HCT116 (cell line): ENCODE measurements at regions not wholly inside any gene's neighbourhood (a gene's known extent, or its start where the extent isn't known, plus 50 kb on each side); places are given as distances from the start of the nearest gene placed in this dataset.

ENCODE experiments used
- ATAC-seq: fragments of 200-7000 bp; cut with Tn5 transposase; 2 replicates; pipeline ENCODE4 v1.9.1; 2020; ENCODE audit warnings: mild to moderate bottlenecking, moderate library complexity
- BruUV-seq: library from RNA; stranded (reverse); fragments of 400-500 nt; replicated peaks from 2 replicates; lab custom pipeline; 2021; lab: Mats Ljungman, UMichigan
- CTCF ChIA-PET: fragments of 300-600 bp; sonication (Branson Sonifier 250); formaldehyde crosslinking; loops from one replicate; lab custom pipeline; 2021; ENCODE audit warnings: antibody characterized with exemption; lab: Charles Lee
- POLR2A ChIA-PET: fragments of 300-600, 350-600 bp; sonication (Branson Sonifier 250); formaldehyde crosslinking; loops from one replicate; lab custom pipeline; 2021; ENCODE audit warnings: antibody characterized with exemption; lab: Charles Lee
- RAD21 ChIA-PET, 2 experiments: fragments of 300-600 bp; sonication (Branson Sonifier 250); formaldehyde crosslinking; loops; one replicate each; lab custom pipeline; 2023; ENCODE audit warnings: low total read pairs in 2 of 2; ENCODE audit not compliant: uncharacterized antibody in 2 of 2, unreplicated experiment in 2 of 2, low non-redundant PET in 1 of 2; lab: Charles Lee
- DNase-seq: peaks from one replicate; pipeline ENCODE4 v3.0.0-alpha.2; 2010; ENCODE audit warnings: low read depth, low spot score
- H2AFZ ChIP-seq: fragments of 200-600 bp; shearing (Covaris generic), sonication (generic); 2 replicates; pipeline ENCODE4 v1.6.1; 2017; ENCODE audit warnings: low read depth, mixed run types, mixed read lengths, antibody characterized with exemption, low read length; ENCODE audit not compliant: poor library complexity, severe bottlenecking
- H3K27ac ChIP-seq: 2 replicates; pipeline ENCODE4 v1.5.1; 2012; ENCODE audit warnings: low read depth, low read length
- H3K27me3 ChIP-seq: fragments of 200-600 bp; sonication (generic); 2 replicates; pipeline ENCODE4 v1.6.1; 2016; ENCODE audit warnings: mixed run types, low read length, mixed read lengths; ENCODE audit not compliant: insufficient read depth
- H3K36me3 ChIP-seq, 2 experiments: fragments of 200-500 bp in 1 of 2; fragments of 200-600 bp in 1 of 2; sonication (Bioruptor generic) in 1 of 2; sonication (generic) in 1 of 2; 2 replicates each; pipeline versions ENCODE4 v1.5.1 to v1.6.1; 2014 to 2016; ENCODE audit warnings: low read length in 2 of 2, inconsistent platforms in 1 of 2, mixed read lengths in 1 of 2, mixed run types in 1 of 2; ENCODE audit not compliant: insufficient read depth in 2 of 2, control insufficient read depth in 1 of 2
- H3K4me1 ChIP-seq, 2 experiments: fragments of 200-600 bp in 1 of 2; sonication (generic) in 1 of 2; 2 replicates each; pipeline versions ENCODE4 v1.5.1 to v1.6.1; 2012 to 2017; ENCODE audit warnings: low read length in 2 of 2, inconsistent platforms in 1 of 2, mild to moderate bottlenecking in 1 of 2, mixed read lengths in 1 of 2, mixed run types in 1 of 2, moderate library complexity in 1 of 2; ENCODE audit not compliant: insufficient read depth in 2 of 2, control insufficient read depth in 1 of 2
- H3K4me2 ChIP-seq: fragments of 200-600 bp; sonication (generic); 2 replicates; pipeline ENCODE4 v1.6.1; 2017; ENCODE audit warnings: mixed run types, low read length, mixed read lengths
- H3K4me3 ChIP-seq, 2 experiments: fragments of 200-600 bp in 1 of 2; sonication (generic) in 1 of 2; replicated peaks in 1 of 2; 2 replicates each; pipeline ENCODE4 v1.5.1; 2011 to 2016; ENCODE audit warnings: low read length in 2 of 2, control low read depth in 1 of 2, low read depth in 1 of 2, mild to moderate bottlenecking in 1 of 2, mixed read lengths in 1 of 2, mixed run types in 1 of 2
- H3K79me2 ChIP-seq: fragments of 200-600 bp; sonication (generic); 2 replicates; pipeline ENCODE4 v1.6.1; 2017; ENCODE audit warnings: mild to moderate bottlenecking, mixed run types, low read length, moderate library complexity, mixed read lengths; ENCODE audit not compliant: insufficient read depth
- H3K9ac ChIP-seq: fragments of 200-600 bp; sonication (generic); 2 replicates; pipeline ENCODE4 v1.6.1; 2016; ENCODE audit warnings: low read length, mixed read lengths
- H3K9me2 ChIP-seq: fragments of 200-600 bp; sonication (generic), shearing (Covaris generic); 2 replicates; pipeline ENCODE4 v1.6.1; 2017; ENCODE audit warnings: mixed run types, mild to moderate bottlenecking, moderate library complexity; ENCODE audit not compliant: insufficient read depth
- H3K9me3 ChIP-seq, 2 experiments: fragments of 200-500 bp in 1 of 2; fragments of 200-600 bp in 1 of 2; sonication (Bioruptor generic) in 1 of 2; sonication (generic) in 1 of 2; 2 replicates each; pipeline ENCODE4 v1.6.1; 2014 to 2017; ENCODE audit warnings: low read length in 2 of 2, mixed read lengths in 2 of 2, inconsistent platforms in 1 of 2, low read depth in 1 of 2, mild to moderate bottlenecking in 1 of 2, mixed run types in 1 of 2, moderate library complexity in 1 of 2; ENCODE audit not compliant: control insufficient read depth in 1 of 2, insufficient read depth in 1 of 2
- H4K20me1 ChIP-seq: fragments of 200-600 bp; sonication (generic), shearing (Covaris generic); 2 replicates; pipeline ENCODE4 v1.6.1; 2017; ENCODE audit warnings: mixed run types, mild to moderate bottlenecking, moderate library complexity; ENCODE audit not compliant: insufficient read depth
- CEBPB ChIP-seq: IDR thresholded peaks from 2 replicates; pipeline ENCODE4 v1.6.1; 2012; ENCODE audit warnings: low read depth
- EGR1 ChIP-seq: IDR thresholded peaks from 2 replicates; pipeline ENCODE4 v1.6.1; 2012; ENCODE audit warnings: low read depth
- ELF1 ChIP-seq: IDR thresholded peaks from 2 replicates; pipeline ENCODE4 v1.6.1; 2012; ENCODE audit warnings: low read depth, borderline replicate concordance
- EZH2 ChIP-seq: fragments of 200-600 bp; sonication (generic); IDR thresholded peaks from 2 replicates; pipeline ENCODE4 v1.6.1; 2017; ENCODE audit warnings: antibody characterized with exemption, mixed run types
- EZH2phosphoT487 ChIP-seq: fragments of 200-600 bp; IDR thresholded peaks from 2 replicates; pipeline ENCODE4 v1.6.1; 2018; ENCODE audit warnings: antibody characterized with exemption, borderline replicate concordance
- FOSL1 ChIP-seq: IDR thresholded peaks from 2 replicates; pipeline ENCODE4 v1.6.1; 2012; ENCODE audit warnings: low read depth
- POLR2AphosphoS5 ChIP-seq: IDR thresholded peaks from 2 replicates; pipeline ENCODE4 v1.6.1; 2011; ENCODE audit warnings: mild to moderate bottlenecking, low read depth, low read length, moderate library complexity
- SIN3A ChIP-seq: IDR thresholded peaks from 2 replicates; pipeline ENCODE4 v1.6.1; 2012; ENCODE audit warnings: low read depth
- SRF ChIP-seq: IDR thresholded peaks from 2 replicates; pipeline ENCODE4 v1.6.1; 2012; ENCODE audit warnings: low read depth
- TCF7L2 ChIP-seq: IDR thresholded peaks from 2 replicates; pipeline ENCODE4 v1.7.0; 2011; ENCODE audit warnings: borderline replicate concordance, inconsistent platforms; ENCODE audit not compliant: insufficient read depth, insufficient read length; ENCODE audit errors: extremely low read depth
- ZFX ChIP-seq: fragments of 450-650 bp; IDR thresholded peaks from 2 replicates; pipeline ENCODE4 v1.6.1; 2017
- ZNF274 ChIP-seq: fragments of 200-500 bp; sonication (Bioruptor generic); IDR thresholded peaks from 2 replicates; pipeline ENCODE4 v1.6.1; 2014; ENCODE audit warnings: mild to moderate bottlenecking, low read depth, low read length, inconsistent platforms
- intact Hi-C: fragments of 100-400 bp; cut with micrococcal nuclease; formaldehyde crosslinking; loops from 2 replicates; pipeline ENCODE4 v1.10.0; 2022
- TF ChIP-seq, protein P1 (sequence below): IDR thresholded peaks from 2 replicates; pipeline ENCODE4 v1.6.1; 2012
- TF ChIP-seq, protein P2 (sequence below): IDR thresholded peaks from 2 replicates; pipeline ENCODE4 v1.6.1; 2012
- TF ChIP-seq, protein P3 (sequence below), 3 experiments: fragments of 200-600 bp in 1 of 3; sonication (generic) in 1 of 3; IDR thresholded peaks in 2 of 3; conservative IDR thresholded peaks in 1 of 3; 2 replicates each; pipeline ENCODE4 v1.5.1; 2012 to 2017; ENCODE audit warnings: low read depth in 2 of 3, low read length in 2 of 3, antibody characterized with exemption in 1 of 3, borderline replicate concordance in 1 of 3, control low read depth in 1 of 3, mild to moderate bottlenecking in 1 of 3, mixed read lengths in 1 of 3, mixed run types in 1 of 3, moderate library complexity in 1 of 3; ENCODE audit not compliant: insufficient read depth in 1 of 3
- TF ChIP-seq, protein P4 (sequence below): IDR thresholded peaks from 2 replicates; pipeline ENCODE4 v1.6.1; 2012; ENCODE audit warnings: low read depth
- TF ChIP-seq, protein P5 (sequence below): IDR thresholded peaks from 2 replicates; pipeline ENCODE4 v1.6.1; 2011; ENCODE audit warnings: mild to moderate bottlenecking, low read length, moderate library complexity; ENCODE audit not compliant: insufficient replicate concordance; ENCODE audit errors: extremely low read depth

DNA sequence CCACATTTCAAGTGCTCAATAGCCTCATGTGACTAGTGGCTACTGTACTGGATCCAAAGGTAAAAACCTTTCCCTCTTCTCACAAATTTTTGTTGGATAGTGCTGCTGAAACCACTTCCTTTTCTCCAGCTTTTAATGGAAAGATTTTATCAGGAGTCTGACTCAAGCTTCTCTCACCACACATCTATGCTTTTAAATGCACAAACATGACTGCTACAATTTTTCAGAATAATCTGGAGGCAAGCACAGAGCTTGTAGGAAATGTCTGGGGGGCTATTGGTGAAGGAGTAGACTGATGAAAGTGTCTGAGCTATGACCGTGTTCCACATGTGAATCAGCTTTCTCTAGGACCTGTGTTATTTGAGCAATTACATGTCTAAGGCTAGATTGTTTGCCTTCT lies 101.1 kb upstream of the FAT3 start:
- H3K9ac ChIP-seq: no peak overlapping the region
- CTCF ChIA-PET: no interaction called here
- no peak overlapping the region for H3K4me3 ChIP-seq
- TF ChIP-seq, protein P1, sequence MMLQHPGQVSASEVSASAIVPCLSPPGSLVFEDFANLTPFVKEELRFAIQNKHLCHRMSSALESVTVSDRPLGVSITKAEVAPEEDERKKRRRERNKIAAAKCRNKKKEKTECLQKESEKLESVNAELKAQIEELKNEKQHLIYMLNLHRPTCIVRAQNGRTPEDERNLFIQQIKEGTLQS: no peak
- TF ChIP-seq EGR1 (no peak), CEBPB (no peak), TCF7L2 (no peak), EZH2 (no peak), SIN3A (no peak), EZH2phosphoT487 (no peak), POLR2AphosphoS5 (no peak), FOSL1 (no peak), SRF (no peak), ZNF274 (no peak), ZFX (no peak), ELF1 (no peak)
- TF ChIP-seq, protein P2, sequence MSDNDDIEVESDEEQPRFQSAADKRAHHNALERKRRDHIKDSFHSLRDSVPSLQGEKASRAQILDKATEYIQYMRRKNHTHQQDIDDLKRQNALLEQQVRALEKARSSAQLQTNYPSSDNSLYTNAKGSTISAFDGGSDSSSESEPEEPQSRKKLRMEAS: no peak
- TF ChIP-seq, protein P3, sequence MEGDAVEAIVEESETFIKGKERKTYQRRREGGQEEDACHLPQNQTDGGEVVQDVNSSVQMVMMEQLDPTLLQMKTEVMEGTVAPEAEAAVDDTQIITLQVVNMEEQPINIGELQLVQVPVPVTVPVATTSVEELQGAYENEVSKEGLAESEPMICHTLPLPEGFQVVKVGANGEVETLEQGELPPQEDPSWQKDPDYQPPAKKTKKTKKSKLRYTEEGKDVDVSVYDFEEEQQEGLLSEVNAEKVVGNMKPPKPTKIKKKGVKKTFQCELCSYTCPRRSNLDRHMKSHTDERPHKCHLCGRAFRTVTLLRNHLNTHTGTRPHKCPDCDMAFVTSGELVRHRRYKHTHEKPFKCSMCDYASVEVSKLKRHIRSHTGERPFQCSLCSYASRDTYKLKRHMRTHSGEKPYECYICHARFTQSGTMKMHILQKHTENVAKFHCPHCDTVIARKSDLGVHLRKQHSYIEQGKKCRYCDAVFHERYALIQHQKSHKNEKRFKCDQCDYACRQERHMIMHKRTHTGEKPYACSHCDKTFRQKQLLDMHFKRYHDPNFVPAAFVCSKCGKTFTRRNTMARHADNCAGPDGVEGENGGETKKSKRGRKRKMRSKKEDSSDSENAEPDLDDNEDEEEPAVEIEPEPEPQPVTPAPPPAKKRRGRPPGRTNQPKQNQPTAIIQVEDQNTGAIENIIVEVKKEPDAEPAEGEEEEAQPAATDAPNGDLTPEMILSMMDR (IDR thresholded peaks at IDR 0.05 in 2 of 3, conservative IDR thresholded peaks at IDR 0.05 in 1 of 3; ENCODE audit: borderline replicate concordance in 1 of 3, insufficient read depth in 1 of 3, low read depth in 2 of 3, low read length in 2 of 3): no peak
- TF ChIP-seq, protein P4, sequence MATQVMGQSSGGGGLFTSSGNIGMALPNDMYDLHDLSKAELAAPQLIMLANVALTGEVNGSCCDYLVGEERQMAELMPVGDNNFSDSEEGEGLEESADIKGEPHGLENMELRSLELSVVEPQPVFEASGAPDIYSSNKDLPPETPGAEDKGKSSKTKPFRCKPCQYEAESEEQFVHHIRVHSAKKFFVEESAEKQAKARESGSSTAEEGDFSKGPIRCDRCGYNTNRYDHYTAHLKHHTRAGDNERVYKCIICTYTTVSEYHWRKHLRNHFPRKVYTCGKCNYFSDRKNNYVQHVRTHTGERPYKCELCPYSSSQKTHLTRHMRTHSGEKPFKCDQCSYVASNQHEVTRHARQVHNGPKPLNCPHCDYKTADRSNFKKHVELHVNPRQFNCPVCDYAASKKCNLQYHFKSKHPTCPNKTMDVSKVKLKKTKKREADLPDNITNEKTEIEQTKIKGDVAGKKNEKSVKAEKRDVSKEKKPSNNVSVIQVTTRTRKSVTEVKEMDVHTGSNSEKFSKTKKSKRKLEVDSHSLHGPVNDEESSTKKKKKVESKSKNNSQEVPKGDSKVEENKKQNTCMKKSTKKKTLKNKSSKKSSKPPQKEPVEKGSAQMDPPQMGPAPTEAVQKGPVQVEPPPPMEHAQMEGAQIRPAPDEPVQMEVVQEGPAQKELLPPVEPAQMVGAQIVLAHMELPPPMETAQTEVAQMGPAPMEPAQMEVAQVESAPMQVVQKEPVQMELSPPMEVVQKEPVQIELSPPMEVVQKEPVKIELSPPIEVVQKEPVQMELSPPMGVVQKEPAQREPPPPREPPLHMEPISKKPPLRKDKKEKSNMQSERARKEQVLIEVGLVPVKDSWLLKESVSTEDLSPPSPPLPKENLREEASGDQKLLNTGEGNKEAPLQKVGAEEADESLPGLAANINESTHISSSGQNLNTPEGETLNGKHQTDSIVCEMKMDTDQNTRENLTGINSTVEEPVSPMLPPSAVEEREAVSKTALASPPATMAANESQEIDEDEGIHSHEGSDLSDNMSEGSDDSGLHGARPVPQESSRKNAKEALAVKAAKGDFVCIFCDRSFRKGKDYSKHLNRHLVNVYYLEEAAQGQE: no peak
- TF ChIP-seq, protein P5, sequence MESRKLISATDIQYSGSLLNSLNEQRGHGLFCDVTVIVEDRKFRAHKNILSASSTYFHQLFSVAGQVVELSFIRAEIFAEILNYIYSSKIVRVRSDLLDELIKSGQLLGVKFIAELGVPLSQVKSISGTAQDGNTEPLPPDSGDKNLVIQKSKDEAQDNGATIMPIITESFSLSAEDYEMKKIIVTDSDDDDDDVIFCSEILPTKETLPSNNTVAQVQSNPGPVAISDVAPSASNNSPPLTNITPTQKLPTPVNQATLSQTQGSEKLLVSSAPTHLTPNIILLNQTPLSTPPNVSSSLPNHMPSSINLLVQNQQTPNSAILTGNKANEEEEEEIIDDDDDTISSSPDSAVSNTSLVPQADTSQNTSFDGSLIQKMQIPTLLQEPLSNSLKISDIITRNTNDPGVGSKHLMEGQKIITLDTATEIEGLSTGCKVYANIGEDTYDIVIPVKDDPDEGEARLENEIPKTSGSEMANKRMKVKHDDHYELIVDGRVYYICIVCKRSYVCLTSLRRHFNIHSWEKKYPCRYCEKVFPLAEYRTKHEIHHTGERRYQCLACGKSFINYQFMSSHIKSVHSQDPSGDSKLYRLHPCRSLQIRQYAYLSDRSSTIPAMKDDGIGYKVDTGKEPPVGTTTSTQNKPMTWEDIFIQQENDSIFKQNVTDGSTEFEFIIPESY: no peak
- TF ChIP-seq, all 23 proteins: peak for 0
- ATAC-seq: no peak
- H3K9me3 ChIP-seq: peaks cover 14 to 32% of the 10 kb centered on the region in 2 experiments; a peak in 2 of 4 replicates
- no peaks in the 10 kb centered on the region for H3K27me3 ChIP-seq
- H3K79me2 ChIP-seq: no peaks in the 10 kb centered on the region
- no peak overlapping the region for H2AFZ ChIP-seq
- H3K36me3 ChIP-seq: no peaks in the 10 kb centered on the region
- ChIA-PET RAD21 (no interaction called here), POLR2A (no interaction called here)
- H3K4me1 ChIP-seq: no peaks in the 10 kb centered on the region
- H3K9me2 ChIP-seq: no peaks in the 10 kb centered on the region
- no TSS peak for BruUV-seq
- H3K27ac ChIP-seq: no peak overlapping the region
- DNase-seq: no peak
- H3K4me2 ChIP-seq: no peak overlapping the region
- intact Hi-C loops: no loop called here
- no peaks in the 10 kb centered on the region for H4K20me1 ChIP-seq
